ENCODE measurements at regions not wholly inside any gene's neighbourhood (a gene's known extent, or its start where the extent isn't known, plus 50 kb on each side); places are given as distances from the start of the nearest gene placed in this dataset.

DNA sequence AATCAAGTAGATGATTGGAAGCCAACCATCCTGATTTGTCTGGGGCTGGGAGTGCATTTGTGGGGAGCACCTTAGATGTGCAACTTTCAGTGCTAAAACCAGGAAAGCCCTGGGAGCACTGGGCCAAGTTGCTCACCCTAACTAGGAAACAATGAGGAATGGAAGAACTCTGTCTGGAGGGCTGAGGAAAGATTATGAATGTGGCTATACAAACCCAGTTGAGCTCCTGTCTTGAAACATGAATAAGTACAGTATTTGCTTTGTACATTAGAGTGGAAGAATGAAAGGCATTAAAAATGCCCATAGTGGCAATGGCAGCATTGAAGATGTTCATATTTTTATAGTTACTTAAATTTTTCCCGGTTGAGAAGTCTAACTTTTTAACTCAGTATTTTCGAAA lies 121.1 kb downstream of the HDGFL1 start:
- TF ChIP-seq, protein P1, sequence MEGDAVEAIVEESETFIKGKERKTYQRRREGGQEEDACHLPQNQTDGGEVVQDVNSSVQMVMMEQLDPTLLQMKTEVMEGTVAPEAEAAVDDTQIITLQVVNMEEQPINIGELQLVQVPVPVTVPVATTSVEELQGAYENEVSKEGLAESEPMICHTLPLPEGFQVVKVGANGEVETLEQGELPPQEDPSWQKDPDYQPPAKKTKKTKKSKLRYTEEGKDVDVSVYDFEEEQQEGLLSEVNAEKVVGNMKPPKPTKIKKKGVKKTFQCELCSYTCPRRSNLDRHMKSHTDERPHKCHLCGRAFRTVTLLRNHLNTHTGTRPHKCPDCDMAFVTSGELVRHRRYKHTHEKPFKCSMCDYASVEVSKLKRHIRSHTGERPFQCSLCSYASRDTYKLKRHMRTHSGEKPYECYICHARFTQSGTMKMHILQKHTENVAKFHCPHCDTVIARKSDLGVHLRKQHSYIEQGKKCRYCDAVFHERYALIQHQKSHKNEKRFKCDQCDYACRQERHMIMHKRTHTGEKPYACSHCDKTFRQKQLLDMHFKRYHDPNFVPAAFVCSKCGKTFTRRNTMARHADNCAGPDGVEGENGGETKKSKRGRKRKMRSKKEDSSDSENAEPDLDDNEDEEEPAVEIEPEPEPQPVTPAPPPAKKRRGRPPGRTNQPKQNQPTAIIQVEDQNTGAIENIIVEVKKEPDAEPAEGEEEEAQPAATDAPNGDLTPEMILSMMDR (conservative IDR thresholded peaks at IDR 0.05 in 1 of 2, IDR thresholded peaks at IDR 0.05 in 1 of 2; ENCODE audit: low read depth in 1 of 2, low read length in 2 of 2), result no peak
- TF ChIP-seq EZH2 (IDR thresholded peaks at IDR 0.05; ENCODE audit: low read length, missing control alignments), result no peak
